ENCODE measurements at regions not wholly inside any gene's neighbourhood (a gene's known extent, or its start where the extent isn't known, plus 50 kb on each side); places are given as distances from the start of the nearest gene placed in this dataset.

DNA sequence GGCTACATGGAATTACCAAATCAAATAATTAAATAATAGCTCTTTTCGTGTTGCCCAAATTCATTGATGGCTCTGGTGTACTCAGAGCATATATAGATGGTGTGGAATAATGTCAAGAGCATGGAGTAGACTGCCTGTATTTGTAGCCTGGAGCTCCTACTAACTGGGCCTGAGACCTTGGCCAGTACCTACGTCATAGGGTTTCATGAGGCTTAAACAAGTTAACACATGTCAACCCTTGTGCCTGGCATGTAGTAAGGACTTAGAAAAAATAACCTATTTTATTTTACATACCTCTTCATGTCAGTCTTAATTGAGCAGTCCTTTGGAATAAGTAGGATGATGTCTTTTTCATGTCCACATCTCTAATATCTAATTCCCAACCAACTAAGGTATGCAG lies 223.7 kb upstream of the DPH6 start:
- DNase-seq (no peak), ATAC-seq (no peak)
- intact Hi-C loops (cut with micrococcal nuclease) = no loop called here
- Mint-ChIP-seq H3K36me3 (ENCODE audit: low read depth) (no peaks in the 10 kb centered on the region), H3K9me3 (no peaks in the 10 kb centered on the region), H3K27me3 (peaks cover 4% of the 10 kb centered on the region), H3K27ac (no peak overlapping the region), H3K4me3 (no peak overlapping the region), H3K4me1 (ENCODE audit: low read depth) (no peaks in the 10 kb centered on the region)
- ChIA-PET CTCF (interaction anchor here (1.2 kb wide), 1 partner anchor 18 kb away, joined by 3 read pairs; no protein-coding TSS in a partner anchor), POLR2A (no interaction called here)
- TF ChIP-seq, protein P1, sequence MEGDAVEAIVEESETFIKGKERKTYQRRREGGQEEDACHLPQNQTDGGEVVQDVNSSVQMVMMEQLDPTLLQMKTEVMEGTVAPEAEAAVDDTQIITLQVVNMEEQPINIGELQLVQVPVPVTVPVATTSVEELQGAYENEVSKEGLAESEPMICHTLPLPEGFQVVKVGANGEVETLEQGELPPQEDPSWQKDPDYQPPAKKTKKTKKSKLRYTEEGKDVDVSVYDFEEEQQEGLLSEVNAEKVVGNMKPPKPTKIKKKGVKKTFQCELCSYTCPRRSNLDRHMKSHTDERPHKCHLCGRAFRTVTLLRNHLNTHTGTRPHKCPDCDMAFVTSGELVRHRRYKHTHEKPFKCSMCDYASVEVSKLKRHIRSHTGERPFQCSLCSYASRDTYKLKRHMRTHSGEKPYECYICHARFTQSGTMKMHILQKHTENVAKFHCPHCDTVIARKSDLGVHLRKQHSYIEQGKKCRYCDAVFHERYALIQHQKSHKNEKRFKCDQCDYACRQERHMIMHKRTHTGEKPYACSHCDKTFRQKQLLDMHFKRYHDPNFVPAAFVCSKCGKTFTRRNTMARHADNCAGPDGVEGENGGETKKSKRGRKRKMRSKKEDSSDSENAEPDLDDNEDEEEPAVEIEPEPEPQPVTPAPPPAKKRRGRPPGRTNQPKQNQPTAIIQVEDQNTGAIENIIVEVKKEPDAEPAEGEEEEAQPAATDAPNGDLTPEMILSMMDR (IDR thresholded peaks at IDR 0.05) = no peak

DNA sequence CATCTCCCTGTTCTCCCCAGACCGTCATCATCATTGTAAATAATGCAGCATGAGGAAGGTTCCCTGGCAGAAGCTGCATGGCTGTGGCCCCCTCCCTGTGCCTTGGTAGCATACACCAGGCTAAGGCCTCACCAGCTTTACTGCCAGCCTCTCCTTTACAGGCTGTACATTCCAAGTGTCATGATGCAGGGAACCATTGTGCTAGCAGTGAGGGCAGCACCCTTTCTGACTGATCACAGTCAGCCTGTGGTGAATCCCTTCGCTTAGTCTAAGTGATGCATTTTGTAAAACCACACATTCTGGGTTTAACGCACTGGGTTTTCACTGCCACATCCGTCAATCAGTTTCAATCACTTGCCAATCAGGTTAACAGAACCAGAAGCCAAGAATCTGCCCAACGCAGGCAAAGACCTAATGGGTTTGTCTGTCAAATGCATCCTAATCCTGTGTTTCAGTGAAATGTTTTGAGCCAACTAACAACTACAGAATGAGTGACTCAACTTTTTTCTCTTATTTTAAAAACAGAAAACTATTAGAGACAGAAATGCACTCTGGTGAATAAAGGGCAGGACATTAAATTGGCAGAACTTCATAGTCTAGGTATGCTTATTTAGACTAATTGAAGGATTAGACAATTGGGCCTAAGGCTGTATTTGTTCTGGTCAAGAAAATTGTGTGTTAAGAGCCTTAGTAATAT lies 225.9 kb upstream of the DPH6 start:
- Mint-ChIP-seq H3K27ac (no peak overlapping the region), H3K4me1 (ENCODE audit: low read depth) (no peaks in the 10 kb centered on the region), H3K27me3 (peaks cover 5% of the 10 kb centered on the region), H3K36me3 (ENCODE audit: low read depth) (no peaks in the 10 kb centered on the region), H3K4me3 (no peak overlapping the region), H3K9me3 (no peaks in the 10 kb centered on the region)
- ATAC-seq = no peak
- intact Hi-C loops (cut with micrococcal nuclease) = no loop called here
- DNase-seq = no peak
- TF ChIP-seq, protein P1 (IDR thresholded peaks at IDR 0.05) = no peak
- CTCF ChIA-PET = interaction anchor here (1.0 kb wide), 1 partner anchor 20 kb away, joined by 5 read pairs; no protein-coding TSS in a partner anchor
- POLR2A ChIA-PET = no interaction called here

DNA sequence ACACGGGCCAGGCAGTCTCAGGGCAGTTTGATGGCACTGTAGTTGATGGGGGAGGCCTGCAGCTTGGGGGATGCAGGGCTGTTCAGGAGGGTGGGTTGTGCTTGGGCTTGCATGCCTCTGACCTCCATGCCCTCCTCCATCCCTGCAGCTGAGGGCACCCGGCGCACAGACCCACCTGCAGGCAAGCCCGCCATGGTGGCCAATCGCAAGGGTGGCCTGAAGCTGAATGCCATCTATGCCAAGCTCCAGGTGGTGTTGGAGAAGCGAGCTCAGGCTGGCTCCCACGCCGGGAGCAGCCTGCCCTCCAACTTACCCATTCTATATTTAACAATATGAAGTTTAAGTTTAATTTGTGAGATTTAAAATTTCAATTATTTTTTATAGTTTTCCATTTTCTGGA lies 228.7 kb upstream of the DPH6 start:
- H3K9me3 Mint-ChIP-seq = no peaks in the 10 kb centered on the region
- H3K4me1 Mint-ChIP-seq (ENCODE audit: low read depth) = no peaks in the 10 kb centered on the region
- peaks cover 1% of the 10 kb centered on the region for H3K27me3 Mint-ChIP-seq
- H3K27ac Mint-ChIP-seq = no peak overlapping the region
- H3K36me3 Mint-ChIP-seq (ENCODE audit: low read depth) = no peaks in the 10 kb centered on the region
- ATAC-seq (no peak), DNase-seq (no peak)
- intact Hi-C loops (cut with micrococcal nuclease) = no loop called here
- no peak overlapping the region for H3K4me3 Mint-ChIP-seq
- TF ChIP-seq, protein P1 (IDR thresholded peaks at IDR 0.05) = no peak
- ChIA-PET CTCF (interaction anchor here (1.1 kb wide), 1 partner anchor 24 kb away, joined by 3 read pairs; no protein-coding TSS in a partner anchor), POLR2A (no interaction called here)

DNA sequence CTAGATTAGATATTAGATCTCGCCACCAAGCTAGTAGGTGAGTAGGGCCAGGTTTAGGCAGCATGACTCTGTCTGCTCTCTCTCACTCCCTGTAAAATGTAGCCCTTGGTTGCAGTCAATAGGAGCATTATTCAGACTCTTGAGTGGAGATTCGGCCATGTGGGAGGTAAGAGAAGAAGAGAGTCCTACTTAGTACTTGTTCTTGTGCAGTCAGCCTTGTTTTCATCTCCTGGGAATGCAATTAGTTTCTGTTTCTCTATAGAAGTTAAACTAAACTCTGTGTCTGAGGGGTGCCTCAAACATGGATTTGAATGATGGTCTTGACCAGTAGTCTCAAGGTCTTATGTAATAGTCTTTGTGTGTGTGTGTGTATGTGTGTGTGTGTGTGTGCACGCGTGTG lies 229.5 kb upstream of the DPH6 start:
- ATAC-seq = no peak

DNA sequence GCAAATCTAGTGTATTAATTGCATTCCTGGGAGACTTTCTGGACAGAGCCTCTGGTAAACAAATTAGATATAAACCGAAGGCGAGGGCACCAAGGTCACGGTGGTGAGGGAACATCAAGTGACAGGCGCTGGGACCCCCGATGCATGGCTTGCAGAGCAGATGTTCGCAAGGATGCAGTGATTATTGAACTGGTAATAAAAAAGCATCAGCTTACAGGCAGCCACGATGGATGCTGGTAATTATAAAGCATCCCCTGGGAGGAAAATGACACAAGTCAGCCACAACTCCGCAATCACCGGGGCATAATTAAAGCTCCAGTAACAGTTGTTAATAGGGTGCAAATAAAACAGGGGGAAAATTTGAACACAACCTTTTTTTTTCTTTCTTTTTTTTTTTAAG lies 231.1 kb upstream of the DPH6 start:
- intact Hi-C loops (cut with micrococcal nuclease) = no loop called here
- no peaks in the 10 kb centered on the region for H3K36me3 Mint-ChIP-seq (ENCODE audit: low read depth)
- no peaks in the 10 kb centered on the region for H3K9me3 Mint-ChIP-seq
- no peak for ATAC-seq
- TF ChIP-seq, protein P1 (IDR thresholded peaks at IDR 0.05) = no peak
- no peak for DNase-seq
- no peak overlapping the region for H3K4me3 Mint-ChIP-seq
- H3K4me1 Mint-ChIP-seq (ENCODE audit: low read depth) = no peaks in the 10 kb centered on the region
- ChIA-PET POLR2A (no interaction called here), CTCF (no interaction called here)
- H3K27ac Mint-ChIP-seq = no peak overlapping the region
- peaks cover 1% of the 10 kb centered on the region for H3K27me3 Mint-ChIP-seq

More for the DNA sequence above, 229.5 kb upstream of the DPH6 start:
- Mint-ChIP-seq H3K27me3 (peaks cover 1% of the 10 kb centered on the region), H3K36me3 (ENCODE audit: low read depth) (no peaks in the 10 kb centered on the region), H3K4me1 (ENCODE audit: low read depth) (no peaks in the 10 kb centered on the region), H3K9me3 (no peaks in the 10 kb centered on the region), H3K4me3 (no peak overlapping the region), H3K27ac (no peak overlapping the region)
- CTCF ChIA-PET = no interaction called here
- intact Hi-C loops (cut with micrococcal nuclease) = no loop called here
- TF ChIP-seq, protein P1 (IDR thresholded peaks at IDR 0.05) = no peak
- no peak for DNase-seq
- POLR2A ChIA-PET = no interaction called here
